Hepatocyte (in vitro differentiated cells): ENCODE measurements at regions not wholly inside any gene's neighbourhood (a gene's known extent, or its start where the extent isn't known, plus 50 kb on each side); places are given as distances from the start of the nearest gene placed in this dataset.
"Not testable (repeated sequence)": the region's sequence is repeated elsewhere in the genome, so short reads cannot be mapped to it uniquely, and the experiment has no call there.

Experiments used
- EZH2 ChIP-seq: fragments of 200-600 bp; sonication (generic); IDR thresholded peaks from 2 replicates; pipeline ENCODE4 v1.6.1; 2016; ENCODE audit warnings: antibody characterized with exemption, mild to moderate bottlenecking, borderline replicate concordance
- EZH2phosphoT487 ChIP-seq: fragments of 200-600 bp; sonication (generic); IDR thresholded peaks from one replicate; pipeline ENCODE4 v1.6.1; 2018; ENCODE audit warnings: antibody characterized with exemption, mild to moderate bottlenecking, low read depth, moderate library complexity; ENCODE audit not compliant: unreplicated experiment, severe bottlenecking
- TF ChIP-seq, protein P1 (sequence below): fragments of 200-600 bp; sonication (generic); IDR thresholded peaks from 2 replicates; pipeline ENCODE4 v1.5.1; 2016; ENCODE audit warnings: antibody characterized with exemption, mild to moderate bottlenecking; ENCODE audit not compliant: poor library complexity

DNA sequence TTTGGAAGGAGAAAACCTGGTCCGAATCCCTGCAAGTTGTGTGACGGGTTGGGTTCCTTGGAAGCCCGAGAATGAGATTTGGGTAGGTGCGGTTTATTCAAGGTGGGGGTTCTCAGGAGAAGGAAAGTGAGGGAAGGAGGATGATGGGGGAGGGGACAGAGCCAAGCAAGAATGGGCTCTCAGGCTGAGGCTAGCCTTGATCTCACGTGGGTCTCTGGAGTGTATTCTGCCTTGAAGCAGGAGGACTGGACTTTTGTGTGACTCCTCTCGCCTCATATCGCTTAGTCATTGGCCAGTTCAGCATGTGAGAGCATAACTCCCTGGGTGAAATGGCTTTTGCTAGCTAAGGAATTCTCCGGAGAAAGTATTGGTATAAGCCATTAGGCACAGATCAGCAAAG is 120.9 kb downstream of the NPIPA7 start:
- TF ChIP-seq, protein P1, sequence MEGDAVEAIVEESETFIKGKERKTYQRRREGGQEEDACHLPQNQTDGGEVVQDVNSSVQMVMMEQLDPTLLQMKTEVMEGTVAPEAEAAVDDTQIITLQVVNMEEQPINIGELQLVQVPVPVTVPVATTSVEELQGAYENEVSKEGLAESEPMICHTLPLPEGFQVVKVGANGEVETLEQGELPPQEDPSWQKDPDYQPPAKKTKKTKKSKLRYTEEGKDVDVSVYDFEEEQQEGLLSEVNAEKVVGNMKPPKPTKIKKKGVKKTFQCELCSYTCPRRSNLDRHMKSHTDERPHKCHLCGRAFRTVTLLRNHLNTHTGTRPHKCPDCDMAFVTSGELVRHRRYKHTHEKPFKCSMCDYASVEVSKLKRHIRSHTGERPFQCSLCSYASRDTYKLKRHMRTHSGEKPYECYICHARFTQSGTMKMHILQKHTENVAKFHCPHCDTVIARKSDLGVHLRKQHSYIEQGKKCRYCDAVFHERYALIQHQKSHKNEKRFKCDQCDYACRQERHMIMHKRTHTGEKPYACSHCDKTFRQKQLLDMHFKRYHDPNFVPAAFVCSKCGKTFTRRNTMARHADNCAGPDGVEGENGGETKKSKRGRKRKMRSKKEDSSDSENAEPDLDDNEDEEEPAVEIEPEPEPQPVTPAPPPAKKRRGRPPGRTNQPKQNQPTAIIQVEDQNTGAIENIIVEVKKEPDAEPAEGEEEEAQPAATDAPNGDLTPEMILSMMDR = not testable (repeated sequence)
- not testable (repeated sequence) for TF ChIP-seq EZH2phosphoT487, EZH2
